H9 (cell line): ENCODE measurements at regions not wholly inside any gene's neighbourhood (a gene's known extent, or its start where the extent isn't known, plus 50 kb on each side); places are given as distances from the start of the nearest gene placed in this dataset.

ENCODE experiments used
- DNase-seq: peaks from one replicate; pipeline ENCODE4 v3.0.0-alpha.2; 2017
- H2AFZ ChIP-seq: one replicate; pipeline ENCODE4 v1.6.1; 2013; ENCODE audit warnings: mild to moderate bottlenecking, low read length, control low read depth, moderate library complexity
- H2AK5ac ChIP-seq: 2 replicates; pipeline ENCODE4 v1.6.1; 2013; ENCODE audit warnings: low read length, control low read depth, mixed read lengths; ENCODE audit not compliant: insufficient read length
- H2BK120ac ChIP-seq: one replicate; pipeline ENCODE4 v1.6.1; 2013; ENCODE audit warnings: low read depth, mild to moderate bottlenecking, low read length, control low read depth, inconsistent platforms; ENCODE audit not compliant: poor library complexity, severe bottlenecking
- H2BK12ac ChIP-seq: 2 replicates; pipeline ENCODE4 v1.6.1; 2013; ENCODE audit warnings: low read length, control low read depth, mixed read lengths, low read depth; ENCODE audit not compliant: insufficient read length
- H2BK15ac ChIP-seq: 2 replicates; pipeline ENCODE4 v1.6.1; 2013; ENCODE audit warnings: low read depth, low read length, control low read depth
- H2BK20ac ChIP-seq: one replicate; pipeline ENCODE4 v1.6.1; 2013; ENCODE audit warnings: low read depth, mild to moderate bottlenecking, low read length, control low read depth, inconsistent platforms; ENCODE audit not compliant: poor library complexity, severe bottlenecking
- H2BK5ac ChIP-seq: 2 replicates; pipeline ENCODE4 v1.6.1; 2013; ENCODE audit warnings: low read length, control low read depth, mixed read lengths; ENCODE audit not compliant: insufficient read length
- H3K14ac ChIP-seq: 2 replicates; pipeline ENCODE4 v1.6.1; 2013; ENCODE audit warnings: low read length, control low read depth; ENCODE audit not compliant: insufficient read depth
- H3K18ac ChIP-seq: 2 replicates; pipeline ENCODE4 v1.6.1; 2013; ENCODE audit warnings: low read depth, mild to moderate bottlenecking, mixed read lengths, low read length, control low read depth; ENCODE audit not compliant: insufficient read length
- H3K23ac ChIP-seq: 2 replicates; pipeline ENCODE4 v1.6.1; 2013; ENCODE audit warnings: low read length, control low read depth, mixed read lengths, low read depth; ENCODE audit not compliant: insufficient read length
- H3K23me2 ChIP-seq: 2 replicates; pipeline ENCODE4 v1.6.1; 2013; ENCODE audit warnings: low read depth, mild to moderate bottlenecking, mixed read lengths, low read length, control low read depth; ENCODE audit not compliant: insufficient read length, poor library complexity, severe bottlenecking
- H3K27ac ChIP-seq: 2 replicates; pipeline ENCODE4 v1.5.1; 2013; ENCODE audit warnings: low read length, control low read depth, mixed read lengths, low read depth; ENCODE audit not compliant: insufficient read length
- H3K27me3 ChIP-seq: 2 replicates; pipeline ENCODE4 v1.6.1; 2013; ENCODE audit warnings: low read length, control low read depth, inconsistent platforms; ENCODE audit not compliant: insufficient read depth
- H3K4ac ChIP-seq: 2 replicates; pipeline ENCODE4 v1.6.1; 2013; ENCODE audit warnings: low read depth, mild to moderate bottlenecking, control low read depth, inconsistent platforms, low read length, moderate library complexity
- H3K4me1 ChIP-seq: 2 replicates; pipeline ENCODE4 v1.6.1; 2013; ENCODE audit warnings: low read length, control low read depth, inconsistent platforms; ENCODE audit not compliant: insufficient read depth
- H3K4me2 ChIP-seq: 2 replicates; pipeline ENCODE4 v1.6.1; 2013; ENCODE audit warnings: low read length, control low read depth, mixed read lengths; ENCODE audit not compliant: insufficient read length, insufficient read depth
- H3K56ac ChIP-seq: 2 replicates; pipeline ENCODE4 v1.6.1; 2013; ENCODE audit warnings: low read depth, mild to moderate bottlenecking, mixed read lengths, low read length, control low read depth; ENCODE audit not compliant: insufficient read length
- H3K79me1 ChIP-seq: 2 replicates; pipeline ENCODE4 v1.6.1; 2013; ENCODE audit warnings: low read depth, mild to moderate bottlenecking, moderate library complexity, low read length, control low read depth, inconsistent platforms; ENCODE audit not compliant: insufficient read depth, poor library complexity, severe bottlenecking
- H3K79me2 ChIP-seq: 2 replicates; pipeline ENCODE4 v1.6.1; 2013; ENCODE audit warnings: low read length, control low read depth, inconsistent platforms; ENCODE audit not compliant: insufficient read depth
- H3K9ac ChIP-seq: 2 replicates; pipeline ENCODE4 v1.6.1; 2013; ENCODE audit warnings: low read length, control low read depth, mixed read lengths; ENCODE audit not compliant: insufficient read length; ENCODE audit errors: extremely low read depth
- H3K9me3 ChIP-seq: one replicate; pipeline ENCODE4 v1.6.1; 2013; ENCODE audit warnings: low read depth, low read length, inconsistent platforms; ENCODE audit not compliant: control insufficient read depth
- H3T11ph ChIP-seq: one replicate; pipeline ENCODE4 v1.6.1; 2013; ENCODE audit warnings: mild to moderate bottlenecking, low read length, control low read depth, inconsistent platforms
- H4K20me1 ChIP-seq: one replicate; pipeline ENCODE4 v1.6.1; 2013; ENCODE audit not compliant: control insufficient read depth, insufficient read length, insufficient read depth
- H4K5ac ChIP-seq: 2 replicates; pipeline ENCODE4 v1.6.1; 2013; ENCODE audit warnings: low read depth, mild to moderate bottlenecking, mixed read lengths, low read length, control low read depth; ENCODE audit not compliant: insufficient read length
- H4K8ac ChIP-seq: replicated peaks from 2 replicates; pipeline ENCODE4 v1.6.1; 2013; ENCODE audit warnings: low read length, control low read depth, mixed read lengths, low read depth; ENCODE audit not compliant: insufficient read length
- H4K91ac ChIP-seq: 2 replicates; pipeline ENCODE4 v1.6.1; 2013; ENCODE audit warnings: low read depth, mild to moderate bottlenecking, moderate library complexity, mixed read lengths, low read length, control low read depth; ENCODE audit not compliant: insufficient read length
- H3K27ac Mint-ChIP-seq, 3 experiments: 2 replicates in 2 of 3; 3 replicates in 1 of 3; pipeline ENCODE4 v1.8.0; 2020 to 2021; ENCODE audit warnings: mixed read lengths in 3 of 3, mild to moderate bottlenecking in 1 of 3, moderate library complexity in 1 of 3
- H3K27me3 Mint-ChIP-seq: 2 replicates; pipeline ENCODE4 v1.8.0; 2021; ENCODE audit warnings: low read depth, mild to moderate bottlenecking, moderate library complexity, mixed read lengths
- H3K36me3 Mint-ChIP-seq, 3 experiments: 2 replicates in 2 of 3; 3 replicates in 1 of 3; pipeline ENCODE4 v1.8.0; 2020 to 2021; ENCODE audit warnings: low read depth in 3 of 3, mixed read lengths in 3 of 3; ENCODE audit not compliant: insufficient read depth in 1 of 3
- H3K4me1 Mint-ChIP-seq, 2 experiments: 2 replicates each; pipeline ENCODE4 v1.8.0; 2020; ENCODE audit warnings: mixed read lengths in 2 of 2
- H3K4me3 Mint-ChIP-seq, 2 experiments: 2 replicates in 1 of 2; 3 replicates in 1 of 2; pipeline ENCODE4 v1.8.0; 2020 to 2021; ENCODE audit warnings: mild to moderate bottlenecking in 2 of 2, mixed read lengths in 2 of 2, moderate library complexity in 1 of 2
- H3K9me3 Mint-ChIP-seq, 2 experiments: 2 replicates in 1 of 2; 3 replicates in 1 of 2; pipeline ENCODE4 v1.8.0; 2020; ENCODE audit warnings: mild to moderate bottlenecking in 2 of 2, mixed read lengths in 2 of 2, moderate library complexity in 1 of 2
- WGBS: extraction: QIAGEN DNeasy Blood & Tissue Kit; methylation state at CpG from one replicate; pipeline ENCODE4 v1.1.7; 2013; ENCODE audit warnings: missing lambda C conversion rate, low lambda C conversion rate, mixed read lengths; ENCODE audit not compliant: insufficient read length; ENCODE audit errors: extremely low coverage; 5-methylcytosine and 5-hydroxymethylcytosine counted together
- TF ChIP-seq, protein P1 (sequence below): fragments of 200-600 bp; sonication (generic); conservative IDR thresholded peaks from 3 replicates; pipeline ENCODE4 v1.8.0; 2021; ENCODE audit warnings: antibody characterized with exemption, mild to moderate bottlenecking

GRCh38 chr13:40231311-40231710 is 435.1 kb downstream of the FOXO1 start:
- H3K27me3 Mint-ChIP-seq: no peaks in the 10 kb centered on the region; the same call in 1 of the 2 replicates
- Histone ChIP-seq H3K4me1 (no peaks in the 10 kb centered on the region), H2AK5ac (no peak overlapping the region), H2AFZ (no peak overlapping the region), H3K9me3 (no peaks in the 10 kb centered on the region), H3K23me2 (no peaks in the 10 kb centered on the region), H4K5ac (no peak overlapping the region), H3K14ac (no peak overlapping the region), H2BK12ac (no peak overlapping the region), H3K27ac (no peak overlapping the region), H2BK5ac (no peak overlapping the region), H2BK20ac (no peak overlapping the region), H4K91ac (no peak overlapping the region), H3K79me2 (no peaks in the 10 kb centered on the region), H3K9ac (no peak overlapping the region), H4K8ac (no peak overlapping the region), H3K56ac (no peak overlapping the region), H3T11ph (no peak overlapping the region), H3K23ac (no peak overlapping the region), H2BK15ac (no peak overlapping the region), H3K4me2 (no peak overlapping the region), H3K18ac (no peak overlapping the region), H3K79me1 (no peaks in the 10 kb centered on the region), H2BK120ac (no peak overlapping the region), H4K20me1 (no peaks in the 10 kb centered on the region), H3K27me3 (no peaks in the 10 kb centered on the region), H3K4ac (no peak overlapping the region)
- no peak overlapping the region for H3K4me3 Mint-ChIP-seq
- no peak for DNase-seq
- no peak overlapping the region for H3K27ac Mint-ChIP-seq
- WGBS: no CpG with 5 or more reads among the region's 2 CpGs
- H3K4me1 Mint-ChIP-seq: peaks cover 10 to 12% of the 10 kb centered on the region in 2 experiments
- no peaks in the 10 kb centered on the region; a peak in 1 of 7 replicates for H3K36me3 Mint-ChIP-seq
- H3K9me3 Mint-ChIP-seq: no peaks in the 10 kb centered on the region
- TF ChIP-seq, protein P1, sequence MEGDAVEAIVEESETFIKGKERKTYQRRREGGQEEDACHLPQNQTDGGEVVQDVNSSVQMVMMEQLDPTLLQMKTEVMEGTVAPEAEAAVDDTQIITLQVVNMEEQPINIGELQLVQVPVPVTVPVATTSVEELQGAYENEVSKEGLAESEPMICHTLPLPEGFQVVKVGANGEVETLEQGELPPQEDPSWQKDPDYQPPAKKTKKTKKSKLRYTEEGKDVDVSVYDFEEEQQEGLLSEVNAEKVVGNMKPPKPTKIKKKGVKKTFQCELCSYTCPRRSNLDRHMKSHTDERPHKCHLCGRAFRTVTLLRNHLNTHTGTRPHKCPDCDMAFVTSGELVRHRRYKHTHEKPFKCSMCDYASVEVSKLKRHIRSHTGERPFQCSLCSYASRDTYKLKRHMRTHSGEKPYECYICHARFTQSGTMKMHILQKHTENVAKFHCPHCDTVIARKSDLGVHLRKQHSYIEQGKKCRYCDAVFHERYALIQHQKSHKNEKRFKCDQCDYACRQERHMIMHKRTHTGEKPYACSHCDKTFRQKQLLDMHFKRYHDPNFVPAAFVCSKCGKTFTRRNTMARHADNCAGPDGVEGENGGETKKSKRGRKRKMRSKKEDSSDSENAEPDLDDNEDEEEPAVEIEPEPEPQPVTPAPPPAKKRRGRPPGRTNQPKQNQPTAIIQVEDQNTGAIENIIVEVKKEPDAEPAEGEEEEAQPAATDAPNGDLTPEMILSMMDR: no peak
